GM12878 (cell line): ENCODE measurements at regions not wholly inside any gene's neighbourhood (a gene's known extent, or its start where the extent isn't known, plus 50 kb on each side); places are given as distances from the start of the nearest gene placed in this dataset.
A peak's percentile ranks its signal among the peaks of the same experiment; 100 is the strongest.

ENCODE experiments used
- ATAC-seq: fragments of 200-7000 bp; cut with Tn5 transposase; 3 replicates; pipeline ENCODE4 v1.9.1; 2020; ENCODE audit warnings: mild to moderate bottlenecking, moderate library complexity
- BruUV-seq: library from RNA; stranded (reverse); fragments of 400-500 nt; replicated peaks from 2 replicates; lab custom pipeline; 2021; lab: Mats Ljungman, UMichigan
- CTCF ChIA-PET: fragments of 300-600 bp; sonication (Branson Sonifier 250); formaldehyde crosslinking; extraction: SDS; loops from one replicate; lab custom pipeline; 2021; ENCODE audit warnings: inconsistent platforms; lab: Yijun Ruan, JAX
- POLR2A ChIA-PET: fragments of 350-600 bp; formaldehyde crosslinking; extraction: SDS; loops from one replicate; lab custom pipeline; 2021; ENCODE audit warnings: inconsistent platforms; lab: Charles Lee
- RAD21 ChIA-PET: fragments of 300-600 bp; sonication (Branson Sonifier 250); formaldehyde crosslinking; loops from one replicate; lab custom pipeline; 2023; ENCODE audit warnings: antibody characterized with exemption; ENCODE audit not compliant: unreplicated experiment; lab: Charles Lee
- SMC1A ChIA-PET: fragments of 300-600 bp; sonication (Branson Sonifier 250); formaldehyde crosslinking; loops from one replicate; lab custom pipeline; 2023; ENCODE audit not compliant: unreplicated experiment, uncharacterized antibody; lab: Charles Lee
- DNase-seq: peaks from one replicate; pipeline ENCODE4 v3.0.0-alpha.2; 2011; ENCODE audit warnings: low read depth, low spot score
- FAIRE-seq: peaks from 3 replicates; lab custom pipeline; 2011; peaks lifted over from hg19 to GRCh38; lab: Jason Lieb, UNC
- H2AFZ ChIP-seq: 2 replicates; pipeline ENCODE4 v1.6.0; 2011; ENCODE audit warnings: low read depth, low read length, control low read depth; ENCODE audit not compliant: control insufficient read depth
- H3K27ac ChIP-seq: 2 replicates; pipeline ENCODE4 v1.5.1; 2011; ENCODE audit warnings: control low read depth; ENCODE audit not compliant: control insufficient read depth, insufficient read depth
- H3K27me3 ChIP-seq, 2 experiments: replicated peaks in 1 of 2; 2 replicates each; pipeline versions ENCODE4 v1.6.0 to v1.6.1; 2011; ENCODE audit warnings: low read length in 1 of 2; ENCODE audit not compliant: control insufficient read depth in 2 of 2, insufficient read depth in 2 of 2
- H3K36me3 ChIP-seq, 2 experiments: 2 replicates each; pipeline ENCODE4 v1.5.1; 2011; ENCODE audit warnings: low read length in 1 of 2; ENCODE audit not compliant: control insufficient read depth in 2 of 2, insufficient read depth in 2 of 2
- H3K4me1 ChIP-seq: 2 replicates; pipeline ENCODE4 v1.6.1; 2011; ENCODE audit warnings: mild to moderate bottlenecking, low read length, moderate library complexity, mixed read lengths; ENCODE audit not compliant: control insufficient read depth, insufficient read depth
- H3K4me2 ChIP-seq: 2 replicates; pipeline ENCODE4 v1.6.0; 2011; ENCODE audit warnings: control low read depth; ENCODE audit not compliant: control insufficient read depth, insufficient read depth
- H3K4me3 ChIP-seq: fragments of 200-600 bp; sonication (generic); 2 replicates; pipeline ENCODE4 v1.5.1; 2016
- H3K79me2 ChIP-seq: 2 replicates; pipeline ENCODE4 v1.6.0; 2011; ENCODE audit warnings: low read length; ENCODE audit not compliant: control insufficient read depth, insufficient read depth
- H3K9ac ChIP-seq: 2 replicates; pipeline ENCODE4 v1.8.0; 2011; ENCODE audit warnings: low read length, control low read depth, mixed read lengths; ENCODE audit not compliant: control insufficient read depth, insufficient read depth
- H3K9me3 ChIP-seq: replicated peaks from 3 replicates; pipeline ENCODE4 v1.5.1; 2011; ENCODE audit warnings: mild to moderate bottlenecking, low read length; ENCODE audit not compliant: control insufficient read depth, insufficient read depth
- H4K20me1 ChIP-seq: 2 replicates; pipeline ENCODE4 v1.6.0; 2011; ENCODE audit not compliant: control insufficient read depth, insufficient read depth
- EZH2 ChIP-seq: IDR thresholded peaks from 2 replicates; pipeline ENCODE4 v1.6.1; 2012; ENCODE audit warnings: low read depth, mild to moderate bottlenecking, control low read depth, inconsistent platforms, low read length, borderline replicate concordance; ENCODE audit not compliant: control insufficient read depth
- IRF3 ChIP-seq: fragments of 450-650 bp; IDR thresholded peaks from 2 replicates; pipeline ENCODE4 v1.6.1; 2014; ENCODE audit warnings: mild to moderate bottlenecking
- STAT3 ChIP-seq: IDR thresholded peaks from 2 replicates; pipeline ENCODE4 v1.6.1; 2011; ENCODE audit warnings: low read depth, low read length, improper control_type of control experiment
- ZBTB11 ChIP-seq: fragments of 450-650 bp; formaldehyde crosslinking; IDR thresholded peaks from 2 replicates; pipeline ENCODE4 v1.5.0; 2022; ENCODE audit warnings: mild to moderate bottlenecking, missing genetic modification characterization
- WGBS: methylation state at CpG from one replicate; pipeline ENCODE4 v1.1.6; 2016; ENCODE audit warnings: low lambda C conversion rate; ENCODE audit not compliant: insufficient replicate concordance, insufficient coverage; ENCODE audit errors: missing lambda C conversion rate; 5-methylcytosine and 5-hydroxymethylcytosine counted together
- in situ Hi-C: fragments of 300-500 bp; cut with MboI; formaldehyde crosslinking; loops from 9 replicates; pipeline ENCODE4 v1.14.3; 2018; ENCODE audit warnings: mixed read lengths
- intact Hi-C: fragments of 100-400 bp; cut with micrococcal nuclease; formaldehyde crosslinking; loops from one replicate; pipeline ENCODE4 v1.14.2; 2022; ENCODE audit not compliant: unreplicated experiment

GRCh38 chr13:30091691-30092090 lies 215.7 kb downstream of the KATNAL1 start:
- no peaks in the 10 kb centered on the region for H3K79me2 ChIP-seq
- no peak overlapping the region for H3K9ac ChIP-seq
- H3K27ac ChIP-seq, result no peak overlapping the region
- RAD21 ChIA-PET, result no interaction called here
- POLR2A ChIA-PET, result no interaction called here
- 30% methylated on average over 4 of the region's 4 CpGs for WGBS
- H3K27me3 ChIP-seq, result no peaks in the 10 kb centered on the region; a peak in 1 of 4 replicates
- CTCF ChIA-PET, result interaction anchor here (1.6 kb wide), 1 partner anchor 21 kb away, joined by 3 read pairs; no protein-coding TSS in a partner anchor
- TF ChIP-seq EZH2 (no peak), STAT3 (no peak)
- no peak for DNase-seq
- no peak for FAIRE-seq
- no peak overlapping the region for H3K4me2 ChIP-seq
- H3K4me1 ChIP-seq, result no peaks in the 10 kb centered on the region
- intact Hi-C loops, result no loop called here
- in situ Hi-C loops, result no loop called here
- ATAC-seq, result peak; percentile 31; the same call in 1 of the 3 replicates
- no peak overlapping the region for H2AFZ ChIP-seq
- H3K36me3 ChIP-seq, result no peaks in the 10 kb centered on the region
- no peak overlapping the region for H3K4me3 ChIP-seq
- no peaks in the 10 kb centered on the region for H4K20me1 ChIP-seq
- SMC1A ChIA-PET, result no interaction called here
- no peaks in the 10 kb centered on the region for H3K9me3 ChIP-seq
- BruUV-seq, result no TSS peak

- BruUV-seq, result no TSS peak
- H3K4me1 ChIP-seq, result no peaks in the 10 kb centered on the region
- no peak overlapping the region for H3K4me2 ChIP-seq
- RAD21 ChIA-PET, result no interaction called here
- intact Hi-C loops (no loop called here), in situ Hi-C loops (no loop called here)
- no peak overlapping the region for H2AFZ ChIP-seq
- SMC1A ChIA-PET, result interaction anchor here (1.6 kb wide), 1 partner anchor 320 kb away, joined by 3 read pairs; no protein-coding TSS in a partner anchor
- no peak overlapping the region for H3K27ac ChIP-seq
- no peak for FAIRE-seq
- CTCF ChIA-PET, result interaction anchor here (1.6 kb wide), 1 partner anchor 22 kb away, joined by 3 read pairs; no protein-coding TSS in a partner anchor
- no peak overlapping the region for H3K4me3 ChIP-seq
- no peak overlapping the region for H3K9ac ChIP-seq
- no peaks in the 10 kb centered on the region for H4K20me1 ChIP-seq
- 37% methylated on average over 2 of the region's 2 CpGs for WGBS
- H3K79me2 ChIP-seq, result no peaks in the 10 kb centered on the region
- DNase-seq, result no peak
- H3K27me3 ChIP-seq, result no peaks in the 10 kb centered on the region; a peak in 1 of 4 replicates
- no peaks in the 10 kb centered on the region for H3K9me3 ChIP-seq
- POLR2A ChIA-PET, result no interaction called here
- ATAC-seq, result no peak
- TF ChIP-seq IRF3 (no peak), ZBTB11 (no peak)
- TF ChIP-seq, all 136 proteins: peak for 0
- H3K36me3 ChIP-seq, result no peaks in the 10 kb centered on the region
Observed at GRCh38 chr13:30091035-30091434, 216.3 kb downstream of the KATNAL1 start.
